Tibial artery (tissue), 4 donors: ENCODE measurements at regions not wholly inside any gene's neighbourhood (a gene's known extent, or its start where the extent isn't known, plus 50 kb on each side); places are given as distances from the start of the nearest gene placed in this dataset.

Experiments
- DNase-seq, 2 donors: peaks; one replicate each; pipeline ENCODE4 v3.0.0-alpha.2; 2019
- H3K27ac ChIP-seq, 2 donors: fragments of 200-600 bp; sonication (generic) in 1 of 2; 1 replicate in 1 of 2; 2 replicates in 1 of 2; pipeline ENCODE4 v1.5.1; 2018 to 2019; ENCODE audit warnings: mild to moderate bottlenecking in 1 of 2
- H3K27me3 ChIP-seq, 2 donors: fragments of 200-600 bp; sonication (generic) in 1 of 2; one replicate each; pipeline versions ENCODE4 v1.5.1 to v1.6.0; 2016 to 2019
- H3K36me3 ChIP-seq, 3 donors: fragments of 200-600 bp; sonication (generic) in 2 of 3; one replicate each; pipeline ENCODE4 v1.5.1; 2016 to 2019; ENCODE audit warnings: mild to moderate bottlenecking in 2 of 3
- H3K4me1 ChIP-seq, 4 donors: fragments of 200-600 bp; sonication (generic) in 2 of 4; 1 replicate in 3 of 4; 2 replicates in 1 of 4; pipeline ENCODE4 v1.5.1; 2016 to 2019
- H3K4me3 ChIP-seq, 2 donors: fragments of 200-600 bp; sonication (generic) in 1 of 2; 1 replicate in 1 of 2; 2 replicates in 1 of 2; pipeline ENCODE4 v1.5.1; 2018 to 2019; ENCODE audit warnings: mild to moderate bottlenecking in 2 of 2
- H3K9me3 ChIP-seq, 3 donors: fragments of 200-600 bp; sonication (generic) in 1 of 3; one replicate each; pipeline ENCODE4 v1.5.1; 2016 to 2019
- CTCF ChIP-seq, 2 experiments: fragments of 200-600 bp in 1 of 2; fragments of 450-650 bp in 1 of 2; IDR thresholded peaks; one replicate each; pipeline ENCODE4 v1.5.1; 2017 to 2019; ENCODE audit warnings: antibody characterized with exemption in 2 of 2, mild to moderate bottlenecking in 1 of 2, moderate library complexity in 1 of 2
- intact Hi-C: fragments of 100-400 bp; cut with DNase I; formaldehyde crosslinking; loops from one replicate; pipeline ENCODE4 v1.15.0; 2023; ENCODE audit warnings: low total_unique reads

- no peaks in the 10 kb centered on the region for H3K36me3 ChIP-seq
- TF ChIP-seq CTCF (IDR thresholded peaks at IDR 0.05), result no peak
- no peak for DNase-seq
- intact Hi-C loops, result no loop called here
- peaks cover 0 to 5% of the 10 kb centered on the region in 2 donors for H3K27me3 ChIP-seq
- H3K9me3 ChIP-seq, result no peaks in the 10 kb centered on the region
- no peak overlapping the region for H3K4me3 ChIP-seq
- H3K27ac ChIP-seq, result no peak overlapping the region
- H3K4me1 ChIP-seq, result no peaks in the 10 kb centered on the region
Observed at GRCh38 chr5:3364433-3364832, 231.2 kb upstream of the IRX1 start.

DNA sequence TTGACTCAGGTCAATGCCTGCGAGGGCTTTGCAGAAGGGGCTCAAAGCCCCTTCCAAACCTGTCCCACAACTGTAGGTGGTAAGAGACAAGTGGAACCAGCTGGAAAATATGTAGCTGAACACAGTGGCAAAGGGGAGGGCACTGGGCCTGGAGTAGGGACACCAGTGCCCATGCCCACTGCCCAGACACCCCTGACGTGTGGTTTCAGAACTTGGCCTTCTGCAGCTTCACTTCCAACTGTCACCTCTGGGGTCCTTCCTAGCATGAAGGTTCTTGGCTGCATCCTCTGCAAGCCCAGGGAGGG, 233.1 kb upstream of the IRX1 start:
- no peak for DNase-seq
- H3K36me3 ChIP-seq, result no peaks in the 10 kb centered on the region
- no peaks in the 10 kb centered on the region for H3K9me3 ChIP-seq
- peaks cover 0 to 5% of the 10 kb centered on the region in 2 donors for H3K27me3 ChIP-seq
- H3K4me3 ChIP-seq, result no peak overlapping the region
- no peak for TF ChIP-seq CTCF (IDR thresholded peaks at IDR 0.05)
- H3K27ac ChIP-seq, result no peak overlapping the region
- H3K4me1 ChIP-seq, result no peaks in the 10 kb centered on the region
- intact Hi-C loops, result no loop called here

DNA sequence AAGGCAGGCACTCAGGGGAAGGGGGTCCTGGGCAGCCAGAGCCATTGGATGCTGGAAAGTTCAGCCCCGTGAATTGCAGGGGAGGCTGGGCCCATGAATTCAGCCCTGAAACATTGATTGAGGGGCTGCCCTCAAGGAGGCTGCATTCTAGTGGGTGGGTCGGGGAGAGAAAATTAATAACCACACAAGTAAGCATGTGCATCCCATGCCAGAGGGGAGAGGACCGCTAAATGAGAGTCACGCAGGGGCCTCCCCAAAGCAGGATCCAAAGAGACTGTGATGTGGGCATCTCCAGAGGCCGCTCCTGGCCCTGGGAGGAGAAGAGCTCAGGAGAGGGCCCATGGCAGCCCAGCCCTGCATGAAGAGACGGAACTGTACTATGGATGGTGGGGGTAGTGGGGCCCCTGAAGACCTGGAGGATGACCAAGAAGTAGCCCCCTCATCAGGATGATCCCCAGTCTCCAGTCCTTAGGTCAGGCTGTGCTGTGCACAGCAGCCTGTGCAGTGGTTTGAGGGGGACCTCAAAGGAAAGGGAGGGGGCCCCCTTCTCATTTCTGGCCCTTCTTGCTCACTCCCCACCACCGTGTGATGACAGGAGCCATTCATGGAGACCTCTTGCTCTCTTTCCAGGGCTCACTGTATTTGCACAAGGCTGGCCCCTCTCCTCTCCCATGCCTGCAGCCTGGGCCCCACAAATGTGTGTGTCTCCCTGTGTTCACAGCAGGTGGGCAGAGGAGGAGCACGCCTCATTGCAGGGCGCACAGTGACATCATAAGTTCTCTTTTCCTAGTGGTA, 233.6 kb upstream of the IRX1 start:
- intact Hi-C loops, result no loop called here
- H3K27me3 ChIP-seq, result peaks cover 0 to 5% of the 10 kb centered on the region in 2 donors
- no peak for DNase-seq
- TF ChIP-seq CTCF (IDR thresholded peaks at IDR 0.05), result no peak
- no peak overlapping the region for H3K27ac ChIP-seq
- H3K4me1 ChIP-seq, result no peaks in the 10 kb centered on the region
- H3K4me3 ChIP-seq, result no peak overlapping the region
- no peaks in the 10 kb centered on the region for H3K36me3 ChIP-seq
- no peaks in the 10 kb centered on the region for H3K9me3 ChIP-seq

DNA sequence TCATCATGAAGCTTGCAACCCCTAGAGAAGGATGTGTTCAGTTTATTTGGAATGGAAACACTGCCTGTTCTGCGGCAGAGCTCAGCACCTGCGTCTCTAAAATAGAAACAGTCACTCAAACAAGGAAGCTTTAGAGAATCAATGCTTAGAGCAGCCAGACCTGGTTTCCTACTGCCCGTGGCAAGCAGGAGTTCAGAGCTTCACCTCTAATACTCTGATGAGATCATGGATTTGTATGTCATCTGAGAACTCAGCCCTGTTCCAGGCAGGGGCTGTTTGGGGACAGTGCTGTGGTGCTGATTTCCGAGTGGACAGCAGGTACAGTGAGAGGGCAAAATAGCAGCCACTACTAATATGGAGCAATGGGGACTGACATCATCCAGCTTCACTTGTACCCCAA, 236.0 kb upstream of the IRX1 start:
- Histone ChIP-seq H3K27ac (no peak overlapping the region), H3K36me3 (no peaks in the 10 kb centered on the region), H3K27me3 (peaks cover 0 to 5% of the 10 kb centered on the region in 2 donors), H3K9me3 (no peaks in the 10 kb centered on the region), H3K4me3 (no peak overlapping the region), H3K4me1 (no peaks in the 10 kb centered on the region)
- TF ChIP-seq CTCF (IDR thresholded peaks at IDR 0.05), result no peak
- peak in 1 of 2 donors; percentile 1 for DNase-seq
- intact Hi-C loops, result no loop called here

- no peak for DNase-seq
- no peaks in the 10 kb centered on the region for H3K36me3 ChIP-seq
- H3K27me3 ChIP-seq, result peaks cover 0 to 3% of the 10 kb centered on the region in 2 donors
- H3K4me3 ChIP-seq, result no peak overlapping the region
- no peak for TF ChIP-seq CTCF (IDR thresholded peaks at IDR 0.05)
- no peaks in the 10 kb centered on the region for H3K4me1 ChIP-seq
- intact Hi-C loops, result no loop called here
- no peak overlapping the region for H3K27ac ChIP-seq
- no peaks in the 10 kb centered on the region for H3K9me3 ChIP-seq
Observed at GRCh38 chr5:3357291-3357690, 238.3 kb upstream of the IRX1 start.

GRCh38 chr5:3356016-3356415, 239.6 kb upstream of the IRX1 start:
- Histone ChIP-seq H3K9me3 (no peaks in the 10 kb centered on the region), H3K27me3 (peaks cover 0 to 3% of the 10 kb centered on the region in 2 donors), H3K4me3 (no peak overlapping the region), H3K36me3 (no peaks in the 10 kb centered on the region), H3K4me1 (no peaks in the 10 kb centered on the region), H3K27ac (no peak overlapping the region)
- DNase-seq, result peak in 1 of 2 donors; percentile 38
- intact Hi-C loops, result no loop called here
- TF ChIP-seq CTCF (IDR thresholded peaks at IDR 0.05), result no peak
